ENCODE measurements at regions not wholly inside any gene's neighbourhood (a gene's known extent, or its start where the extent isn't known, plus 50 kb on each side); places are given as distances from the start of the nearest gene placed in this dataset.

DNA sequence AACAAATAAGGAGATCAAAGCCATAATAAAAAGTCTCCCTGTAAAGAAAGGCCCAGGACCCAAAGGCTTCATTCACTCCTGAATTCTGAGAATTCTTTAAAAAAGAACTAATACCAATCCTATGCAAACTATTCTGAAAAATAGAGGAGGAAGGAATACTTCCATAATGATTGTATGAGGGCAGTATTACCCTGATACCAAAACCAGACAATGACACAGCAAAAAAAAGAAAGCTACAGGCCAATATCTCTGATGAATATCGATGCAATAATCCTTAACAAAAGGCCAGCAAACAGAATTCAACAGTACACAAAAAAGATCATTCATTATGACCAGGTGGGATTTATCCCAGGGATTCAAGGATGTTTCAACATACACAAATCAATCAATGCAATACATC, 457.8 kb upstream of the FBXO33 start:
- Histone ChIP-seq H3K9me3 (ENCODE audit: control insufficient read depth in 4 of 4, low read length in 3 of 4) (peaks cover 0 to 3% (median 0%) of the 10 kb centered on the region in 4 donors), H3K4me1 (ENCODE audit: control insufficient read depth in 4 of 4, insufficient read depth in 4 of 4, low read length in 3 of 4) (no peaks in the 10 kb centered on the region), H3K36me3 (ENCODE audit: control insufficient read depth in 4 of 4, insufficient read depth in 3 of 4, low read depth in 1 of 4, low read length in 3 of 4) (no peaks in the 10 kb centered on the region), H3K27me3 (ENCODE audit: control insufficient read depth in 4 of 4, insufficient read depth in 4 of 4, low read length in 3 of 4) (no peaks in the 10 kb centered on the region), H3K4me3 (ENCODE audit: low read depth in 1 of 3, low read length in 3 of 3) (no peak overlapping the region), H3K9ac (ENCODE audit: low read depth in 1 of 2, low read length in 2 of 2) (no peak overlapping the region), H3K27ac (ENCODE audit: low read depth in 1 of 2, low read length in 2 of 2) (no peak overlapping the region)
- no peak for DNase-seq (ENCODE audit: low spot score)
- 91% methylated on average over 1 of the region's 1 CpG for WGBS
- TF ChIP-seq NR2F2 (IDR thresholded peaks at IDR 0.05), result no peak
- TF ChIP-seq RXRA (IDR thresholded peaks at IDR 0.05), result no peak
- TF ChIP-seq HNF4A (conservative IDR thresholded peaks at IDR 0.05), result no peak
- TF ChIP-seq, protein P1, sequence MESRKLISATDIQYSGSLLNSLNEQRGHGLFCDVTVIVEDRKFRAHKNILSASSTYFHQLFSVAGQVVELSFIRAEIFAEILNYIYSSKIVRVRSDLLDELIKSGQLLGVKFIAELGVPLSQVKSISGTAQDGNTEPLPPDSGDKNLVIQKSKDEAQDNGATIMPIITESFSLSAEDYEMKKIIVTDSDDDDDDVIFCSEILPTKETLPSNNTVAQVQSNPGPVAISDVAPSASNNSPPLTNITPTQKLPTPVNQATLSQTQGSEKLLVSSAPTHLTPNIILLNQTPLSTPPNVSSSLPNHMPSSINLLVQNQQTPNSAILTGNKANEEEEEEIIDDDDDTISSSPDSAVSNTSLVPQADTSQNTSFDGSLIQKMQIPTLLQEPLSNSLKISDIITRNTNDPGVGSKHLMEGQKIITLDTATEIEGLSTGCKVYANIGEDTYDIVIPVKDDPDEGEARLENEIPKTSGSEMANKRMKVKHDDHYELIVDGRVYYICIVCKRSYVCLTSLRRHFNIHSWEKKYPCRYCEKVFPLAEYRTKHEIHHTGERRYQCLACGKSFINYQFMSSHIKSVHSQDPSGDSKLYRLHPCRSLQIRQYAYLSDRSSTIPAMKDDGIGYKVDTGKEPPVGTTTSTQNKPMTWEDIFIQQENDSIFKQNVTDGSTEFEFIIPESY (IDR thresholded peaks at IDR 0.05), result no peak
- TF ChIP-seq, protein P2, sequence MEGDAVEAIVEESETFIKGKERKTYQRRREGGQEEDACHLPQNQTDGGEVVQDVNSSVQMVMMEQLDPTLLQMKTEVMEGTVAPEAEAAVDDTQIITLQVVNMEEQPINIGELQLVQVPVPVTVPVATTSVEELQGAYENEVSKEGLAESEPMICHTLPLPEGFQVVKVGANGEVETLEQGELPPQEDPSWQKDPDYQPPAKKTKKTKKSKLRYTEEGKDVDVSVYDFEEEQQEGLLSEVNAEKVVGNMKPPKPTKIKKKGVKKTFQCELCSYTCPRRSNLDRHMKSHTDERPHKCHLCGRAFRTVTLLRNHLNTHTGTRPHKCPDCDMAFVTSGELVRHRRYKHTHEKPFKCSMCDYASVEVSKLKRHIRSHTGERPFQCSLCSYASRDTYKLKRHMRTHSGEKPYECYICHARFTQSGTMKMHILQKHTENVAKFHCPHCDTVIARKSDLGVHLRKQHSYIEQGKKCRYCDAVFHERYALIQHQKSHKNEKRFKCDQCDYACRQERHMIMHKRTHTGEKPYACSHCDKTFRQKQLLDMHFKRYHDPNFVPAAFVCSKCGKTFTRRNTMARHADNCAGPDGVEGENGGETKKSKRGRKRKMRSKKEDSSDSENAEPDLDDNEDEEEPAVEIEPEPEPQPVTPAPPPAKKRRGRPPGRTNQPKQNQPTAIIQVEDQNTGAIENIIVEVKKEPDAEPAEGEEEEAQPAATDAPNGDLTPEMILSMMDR (IDR thresholded peaks at IDR 0.05; ENCODE audit: low read depth, low read length, missing input control), result no peak
- TF ChIP-seq FOXA1 (IDR thresholded peaks at IDR 0.05), result no peak
- TF ChIP-seq RAD21 (IDR thresholded peaks at IDR 0.05), result no peak
- no peak for TF ChIP-seq JUND (IDR thresholded peaks at IDR 0.05)
- TF ChIP-seq, protein P3, sequence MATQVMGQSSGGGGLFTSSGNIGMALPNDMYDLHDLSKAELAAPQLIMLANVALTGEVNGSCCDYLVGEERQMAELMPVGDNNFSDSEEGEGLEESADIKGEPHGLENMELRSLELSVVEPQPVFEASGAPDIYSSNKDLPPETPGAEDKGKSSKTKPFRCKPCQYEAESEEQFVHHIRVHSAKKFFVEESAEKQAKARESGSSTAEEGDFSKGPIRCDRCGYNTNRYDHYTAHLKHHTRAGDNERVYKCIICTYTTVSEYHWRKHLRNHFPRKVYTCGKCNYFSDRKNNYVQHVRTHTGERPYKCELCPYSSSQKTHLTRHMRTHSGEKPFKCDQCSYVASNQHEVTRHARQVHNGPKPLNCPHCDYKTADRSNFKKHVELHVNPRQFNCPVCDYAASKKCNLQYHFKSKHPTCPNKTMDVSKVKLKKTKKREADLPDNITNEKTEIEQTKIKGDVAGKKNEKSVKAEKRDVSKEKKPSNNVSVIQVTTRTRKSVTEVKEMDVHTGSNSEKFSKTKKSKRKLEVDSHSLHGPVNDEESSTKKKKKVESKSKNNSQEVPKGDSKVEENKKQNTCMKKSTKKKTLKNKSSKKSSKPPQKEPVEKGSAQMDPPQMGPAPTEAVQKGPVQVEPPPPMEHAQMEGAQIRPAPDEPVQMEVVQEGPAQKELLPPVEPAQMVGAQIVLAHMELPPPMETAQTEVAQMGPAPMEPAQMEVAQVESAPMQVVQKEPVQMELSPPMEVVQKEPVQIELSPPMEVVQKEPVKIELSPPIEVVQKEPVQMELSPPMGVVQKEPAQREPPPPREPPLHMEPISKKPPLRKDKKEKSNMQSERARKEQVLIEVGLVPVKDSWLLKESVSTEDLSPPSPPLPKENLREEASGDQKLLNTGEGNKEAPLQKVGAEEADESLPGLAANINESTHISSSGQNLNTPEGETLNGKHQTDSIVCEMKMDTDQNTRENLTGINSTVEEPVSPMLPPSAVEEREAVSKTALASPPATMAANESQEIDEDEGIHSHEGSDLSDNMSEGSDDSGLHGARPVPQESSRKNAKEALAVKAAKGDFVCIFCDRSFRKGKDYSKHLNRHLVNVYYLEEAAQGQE (IDR thresholded peaks at IDR 0.05), result no peak
- TF ChIP-seq SP1 (IDR thresholded peaks at IDR 0.05), result no peak
- no peak for TF ChIP-seq FOXA2 (IDR thresholded peaks at IDR 0.05)
- TF ChIP-seq YY1 (IDR thresholded peaks at IDR 0.05), result no peak
- no peak for TF ChIP-seq HNF4G (IDR thresholded peaks at IDR 0.05)
- no peak for TF ChIP-seq EGR1 (IDR thresholded peaks at IDR 0.05; ENCODE audit: low read depth in 2 of 2)
- no peak for TF ChIP-seq TAF1 (conservative IDR thresholded peaks at IDR 0.05)
- TF ChIP-seq, protein P4, sequence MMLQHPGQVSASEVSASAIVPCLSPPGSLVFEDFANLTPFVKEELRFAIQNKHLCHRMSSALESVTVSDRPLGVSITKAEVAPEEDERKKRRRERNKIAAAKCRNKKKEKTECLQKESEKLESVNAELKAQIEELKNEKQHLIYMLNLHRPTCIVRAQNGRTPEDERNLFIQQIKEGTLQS (IDR thresholded peaks at IDR 0.05), result no peak

DNA sequence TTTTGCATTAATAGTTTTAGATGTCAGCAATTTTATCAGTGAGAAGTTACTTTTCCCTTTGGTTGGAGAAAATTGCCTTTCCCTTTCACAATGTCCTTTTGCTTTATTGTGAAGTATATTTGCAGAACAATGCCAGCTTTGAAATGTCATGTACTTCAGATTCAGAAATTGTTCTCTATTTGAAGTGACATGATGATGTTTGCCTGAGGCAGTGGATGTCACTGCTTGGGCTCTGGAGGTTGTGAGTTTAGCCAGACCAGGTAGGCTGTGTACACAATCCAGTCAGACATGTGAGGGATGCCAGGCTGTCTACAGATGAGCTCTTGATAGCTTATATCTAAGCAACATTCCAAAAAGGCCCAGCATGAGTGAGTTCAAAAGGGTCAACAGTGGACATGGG, 451.9 kb upstream of the FBXO33 start:
- DNase-seq (ENCODE audit: low spot score), result no peak
- Histone ChIP-seq H3K4me1 (ENCODE audit: control insufficient read depth in 4 of 4, insufficient read depth in 4 of 4, low read length in 3 of 4) (no peaks in the 10 kb centered on the region), H3K27me3 (ENCODE audit: control insufficient read depth in 4 of 4, insufficient read depth in 4 of 4, low read length in 3 of 4) (no peaks in the 10 kb centered on the region), H3K9me3 (ENCODE audit: control insufficient read depth in 4 of 4, low read length in 3 of 4) (no peaks in the 10 kb centered on the region), H3K4me3 (ENCODE audit: low read depth in 1 of 3, low read length in 3 of 3) (no peak overlapping the region), H3K36me3 (ENCODE audit: control insufficient read depth in 4 of 4, insufficient read depth in 3 of 4, low read depth in 1 of 4, low read length in 3 of 4) (no peaks in the 10 kb centered on the region), H3K9ac (ENCODE audit: low read depth in 1 of 2, low read length in 2 of 2) (no peak overlapping the region), H3K27ac (ENCODE audit: low read depth in 1 of 2, low read length in 2 of 2) (no peak overlapping the region)
- TF ChIP-seq, protein P2 (IDR thresholded peaks at IDR 0.05; ENCODE audit: low read depth, low read length, missing input control), result no peak
- TF ChIP-seq, protein P4 (IDR thresholded peaks at IDR 0.05), result no peak
- TF ChIP-seq, protein P3 (IDR thresholded peaks at IDR 0.05), result no peak
- TF ChIP-seq RXRA (IDR thresholded peaks at IDR 0.05) (no peak), HNF4A (conservative IDR thresholded peaks at IDR 0.05) (no peak), NR2F2 (IDR thresholded peaks at IDR 0.05) (no peak), SP1 (IDR thresholded peaks at IDR 0.05) (no peak), JUND (IDR thresholded peaks at IDR 0.05) (no peak)
- TF ChIP-seq, protein P1 (IDR thresholded peaks at IDR 0.05), result no peak
